ENCODE measurements at regions not wholly inside any gene's neighbourhood (a gene's known extent, or its start where the extent isn't known, plus 50 kb on each side); places are given as distances from the start of the nearest gene placed in this dataset.

- DNase-seq = no peak
- POLR2A ChIA-PET = no interaction called here
- Histone ChIP-seq H3K4me1 (ENCODE audit: control insufficient read depth in 1 of 2, insufficient read depth in 2 of 2, low read depth in 1 of 2, low read length in 1 of 2) (no peaks in the 10 kb centered on the region), H3K36me3 (replicated peaks in 1 of 2; ENCODE audit: control insufficient read depth in 1 of 2, insufficient read depth in 2 of 2, low read length in 1 of 2) (no peaks in the 10 kb centered on the region), H4K20me1 (ENCODE audit: insufficient read depth) (no peaks in the 10 kb centered on the region), H3K4me3 (ENCODE audit: low read depth in 2 of 2, low read length in 1 of 2) (no peak overlapping the region), H3K79me2 (ENCODE audit: insufficient read depth) (no peaks in the 10 kb centered on the region), H3K9me2 (no peaks in the 10 kb centered on the region), H3K27ac (ENCODE audit: low read depth in 2 of 2, low read length in 1 of 2) (no peak overlapping the region), H3F3A (replicated peaks; ENCODE audit: insufficient read depth) (no peaks in the 10 kb centered on the region), H3K4me2 (no peak overlapping the region), H2AFZ (ENCODE audit: low read depth) (no peak overlapping the region), H3K9ac (no peak overlapping the region), H3K27me3 (ENCODE audit: insufficient read depth) (no peaks in the 10 kb centered on the region), H3K9me3 (no peaks in the 10 kb centered on the region)
- CTCF ChIA-PET = no interaction called here
- TF ChIP-seq, protein P1, sequence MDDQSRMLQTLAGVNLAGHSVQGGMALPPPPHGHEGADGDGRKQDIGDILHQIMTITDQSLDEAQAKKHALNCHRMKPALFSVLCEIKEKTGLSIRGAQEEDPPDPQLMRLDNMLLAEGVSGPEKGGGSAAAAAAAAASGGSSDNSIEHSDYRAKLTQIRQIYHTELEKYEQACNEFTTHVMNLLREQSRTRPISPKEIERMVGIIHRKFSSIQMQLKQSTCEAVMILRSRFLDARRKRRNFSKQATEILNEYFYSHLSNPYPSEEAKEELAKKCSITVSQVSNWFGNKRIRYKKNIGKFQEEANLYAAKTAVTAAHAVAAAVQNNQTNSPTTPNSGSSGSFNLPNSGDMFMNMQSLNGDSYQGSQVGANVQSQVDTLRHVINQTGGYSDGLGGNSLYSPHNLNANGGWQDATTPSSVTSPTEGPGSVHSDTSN (IDR thresholded peaks at IDR 0.05) = no peak
- TF ChIP-seq USF2 (IDR thresholded peaks at IDR 0.05; ENCODE audit: borderline replicate concordance, low read depth, low read length) (no peak), MXI1 (IDR thresholded peaks at IDR 0.05; ENCODE audit: low read depth, low read length) (no peak), FOXJ3 (CRISPR knock-in tag; IDR thresholded peaks at IDR 0.05) (no peak), NRF1 (IDR thresholded peaks at IDR 0.05; ENCODE audit: low read depth, low read length) (no peak), SMC3 (IDR thresholded peaks at IDR 0.05; ENCODE audit: low read depth, low read length) (no peak), EZH2phosphoT487 (IDR thresholded peaks at IDR 0.05; ENCODE audit: borderline replicate concordance, low read depth) (no peak), TAF1 (IDR thresholded peaks at IDR 0.05; ENCODE audit: borderline replicate concordance, low read depth, low read length) (no peak)
- 2% methylated on average over 3 of the region's 3 CpGs for WGBS (ENCODE audit: low lambda C conversion rate)
Observed at GRCh38 chr2:34602262-34602661, 1003.2 kb upstream of the FAM98A start.

- H3K27me3 ChIP-seq (ENCODE audit: insufficient read depth) = no peaks in the 10 kb centered on the region
- no peaks in the 10 kb centered on the region for H3K9me2 ChIP-seq
- no peak for DNase-seq
- H3K4me2 ChIP-seq = no peak overlapping the region
- no peak overlapping the region for H3K4me3 ChIP-seq (ENCODE audit: low read depth in 2 of 2, low read length in 1 of 2)
- H3K9ac ChIP-seq = no peak overlapping the region
- H3K9me3 ChIP-seq = no peaks in the 10 kb centered on the region
- ChIA-PET POLR2A (no interaction called here), CTCF (interaction anchor here (0.7 kb wide), 1 partner anchor 172 kb away, joined by 3 read pairs; no protein-coding TSS in a partner anchor)
- H3F3A ChIP-seq (replicated peaks; ENCODE audit: insufficient read depth) = no peaks in the 10 kb centered on the region
- H3K27ac ChIP-seq (ENCODE audit: low read depth in 2 of 2, low read length in 1 of 2) = no peak overlapping the region
- no peaks in the 10 kb centered on the region for H4K20me1 ChIP-seq (ENCODE audit: insufficient read depth)
- H3K79me2 ChIP-seq (ENCODE audit: insufficient read depth) = no peaks in the 10 kb centered on the region
- no peak overlapping the region for H2AFZ ChIP-seq (ENCODE audit: low read depth)
- H3K36me3 ChIP-seq (replicated peaks in 1 of 2; ENCODE audit: control insufficient read depth in 1 of 2, insufficient read depth in 2 of 2, low read length in 1 of 2) = no peaks in the 10 kb centered on the region
- H3K4me1 ChIP-seq (ENCODE audit: control insufficient read depth in 1 of 2, insufficient read depth in 2 of 2, low read depth in 1 of 2, low read length in 1 of 2) = no peaks in the 10 kb centered on the region
- WGBS (ENCODE audit: low lambda C conversion rate) = 0% methylated on average over 2 of the region's 2 CpGs
- TF ChIP-seq RXRA (IDR thresholded peaks at IDR 0.05; ENCODE audit: borderline replicate concordance, low read depth) = no peak
- TF ChIP-seq TEAD4 (IDR thresholded peaks at IDR 0.05; ENCODE audit: borderline replicate concordance, insufficient read depth) = no peak
- TF ChIP-seq EP300 (IDR thresholded peaks at IDR 0.05; ENCODE audit: borderline replicate concordance in 1 of 2, low read depth in 1 of 2, low read length in 1 of 2) = no peak
- no peak for TF ChIP-seq RFX5 (IDR thresholded peaks at IDR 0.05; ENCODE audit: low read length)
- no peak for TF ChIP-seq YY1 (IDR thresholded peaks at IDR 0.05; ENCODE audit: low read depth)
- TF ChIP-seq MAX (IDR thresholded peaks at IDR 0.05; ENCODE audit: low read depth) = no peak
- no peak for TF ChIP-seq MEF2A (IDR thresholded peaks at IDR 0.05; ENCODE audit: borderline replicate concordance, low read depth)
- TF ChIP-seq TAF1 (IDR thresholded peaks at IDR 0.05; ENCODE audit: borderline replicate concordance, low read depth, low read length) = no peak
- TF ChIP-seq CTCF (IDR thresholded peaks at IDR 0.05) = no peak
- TF ChIP-seq, protein P2, sequence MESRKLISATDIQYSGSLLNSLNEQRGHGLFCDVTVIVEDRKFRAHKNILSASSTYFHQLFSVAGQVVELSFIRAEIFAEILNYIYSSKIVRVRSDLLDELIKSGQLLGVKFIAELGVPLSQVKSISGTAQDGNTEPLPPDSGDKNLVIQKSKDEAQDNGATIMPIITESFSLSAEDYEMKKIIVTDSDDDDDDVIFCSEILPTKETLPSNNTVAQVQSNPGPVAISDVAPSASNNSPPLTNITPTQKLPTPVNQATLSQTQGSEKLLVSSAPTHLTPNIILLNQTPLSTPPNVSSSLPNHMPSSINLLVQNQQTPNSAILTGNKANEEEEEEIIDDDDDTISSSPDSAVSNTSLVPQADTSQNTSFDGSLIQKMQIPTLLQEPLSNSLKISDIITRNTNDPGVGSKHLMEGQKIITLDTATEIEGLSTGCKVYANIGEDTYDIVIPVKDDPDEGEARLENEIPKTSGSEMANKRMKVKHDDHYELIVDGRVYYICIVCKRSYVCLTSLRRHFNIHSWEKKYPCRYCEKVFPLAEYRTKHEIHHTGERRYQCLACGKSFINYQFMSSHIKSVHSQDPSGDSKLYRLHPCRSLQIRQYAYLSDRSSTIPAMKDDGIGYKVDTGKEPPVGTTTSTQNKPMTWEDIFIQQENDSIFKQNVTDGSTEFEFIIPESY (IDR thresholded peaks at IDR 0.05; ENCODE audit: borderline replicate concordance, low read depth) = no peak
- no peak for TF ChIP-seq CHD2 (IDR thresholded peaks at IDR 0.05; ENCODE audit: low read length, partially characterized antibody)
- TF ChIP-seq, protein P1 (IDR thresholded peaks at IDR 0.05) = no peak
- TF ChIP-seq FOXJ3 (CRISPR knock-in tag; IDR thresholded peaks at IDR 0.05) = no peak
- TF ChIP-seq USF1 (IDR thresholded peaks at IDR 0.05; ENCODE audit: borderline replicate concordance, low read depth) = no peak
- no peak for TF ChIP-seq TCF12 (IDR thresholded peaks at IDR 0.05)
- TF ChIP-seq ELF1 (IDR thresholded peaks at IDR 0.05) = no peak
Observed at GRCh38 chr2:34601561-34601960, 1002.5 kb upstream of the FAM98A start.

All from SK-N-SH (cell line).